ENCODE measurements at regions not wholly inside any gene's neighbourhood (a gene's known extent, or its start where the extent isn't known, plus 50 kb on each side); places are given as distances from the start of the nearest gene placed in this dataset.

GRCh38 chr7:12872487-12872886 is 185.1 kb downstream of the ARL4A start:
- TF ChIP-seq CTCF (IDR thresholded peaks at IDR 0.05): no peak
- no peaks in the 10 kb centered on the region for H3K36me3 ChIP-seq (ENCODE audit: insufficient read depth in 1 of 2, low read depth in 1 of 2)
- intact Hi-C loops (cut with DNase I): no loop called here
- 78 to 85% (median 82%) methylated on average over 6 of the region's 6 CpGs for WGBS, 3 donors
- no peaks in the 10 kb centered on the region for H3K9me3 ChIP-seq
- no peak overlapping the region for H3K27ac ChIP-seq
- DNase-seq (no peak), ATAC-seq (no peak)
- H3K27me3 ChIP-seq (ENCODE audit: insufficient read depth in 3 of 3, low read length in 2 of 3): no peaks in the 10 kb centered on the region
- H3K4me3 ChIP-seq: no peak overlapping the region
- no peaks in the 10 kb centered on the region for H3K4me1 ChIP-seq

- WGBS, 3 donors: 51 to 75% (median 55%) methylated on average over 3 of the region's 3 CpGs
- H3K27me3 ChIP-seq (ENCODE audit: insufficient read depth in 3 of 3, low read length in 2 of 3): no peaks in the 10 kb centered on the region
- H3K4me3 ChIP-seq: no peak overlapping the region
- H3K27ac ChIP-seq: no peak overlapping the region
- H3K4me1 ChIP-seq: no peaks in the 10 kb centered on the region
- ATAC-seq (no peak), DNase-seq (no peak)
- TF ChIP-seq CTCF (IDR thresholded peaks at IDR 0.05): no peak
- no peaks in the 10 kb centered on the region for H3K36me3 ChIP-seq (ENCODE audit: insufficient read depth in 1 of 2, low read depth in 1 of 2)
- H3K9me3 ChIP-seq: no peaks in the 10 kb centered on the region
- intact Hi-C loops (cut with DNase I): no loop called here
Observed at GRCh38 chr7:12873571-12873970, 186.1 kb downstream of the ARL4A start.

DNA sequence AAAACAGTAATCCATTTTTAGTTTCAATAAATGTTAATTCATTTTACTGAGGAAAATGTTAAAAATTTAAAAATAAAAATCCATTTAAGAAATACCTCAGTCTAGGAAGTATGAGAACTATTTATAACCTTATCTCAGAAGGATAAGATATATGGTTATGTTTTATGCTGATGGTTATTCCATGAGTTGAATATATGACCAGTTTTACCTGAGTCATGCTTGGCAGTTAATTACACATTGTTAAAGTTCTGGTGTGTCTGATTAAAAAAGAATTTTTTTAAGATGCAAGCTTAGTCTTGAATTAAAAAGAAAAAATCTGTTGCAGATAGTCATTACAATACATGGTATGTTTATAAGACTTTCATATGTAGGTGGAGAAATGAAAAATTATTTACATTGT is 191.7 kb downstream of the ARL4A start:
- Histone ChIP-seq H3K36me3 (ENCODE audit: insufficient read depth in 1 of 2, low read depth in 1 of 2) (no peaks in the 10 kb centered on the region), H3K27me3 (ENCODE audit: insufficient read depth in 3 of 3, low read length in 2 of 3) (no peaks in the 10 kb centered on the region), H3K4me3 (no peak overlapping the region), H3K27ac (no peak overlapping the region), H3K4me1 (no peaks in the 10 kb centered on the region), H3K9me3 (no peaks in the 10 kb centered on the region)
- intact Hi-C loops (cut with DNase I): no loop called here
- DNase-seq: no peak
- TF ChIP-seq CTCF (IDR thresholded peaks at IDR 0.05): no peak
- ATAC-seq: no peak

- no peaks in the 10 kb centered on the region for H3K9me3 ChIP-seq
- no peaks in the 10 kb centered on the region for H3K36me3 ChIP-seq (ENCODE audit: insufficient read depth in 1 of 2, low read depth in 1 of 2)
- DNase-seq (no peak), ATAC-seq (no peak)
- WGBS, 3 donors: 93 to 98% (median 95%) methylated on average over 2 of the region's 2 CpGs
- intact Hi-C loops (cut with DNase I): no loop called here
- no peak for TF ChIP-seq CTCF (IDR thresholded peaks at IDR 0.05)
- no peaks in the 10 kb centered on the region for H3K4me1 ChIP-seq
- H3K27ac ChIP-seq: no peak overlapping the region
- H3K4me3 ChIP-seq: no peak overlapping the region
- no peaks in the 10 kb centered on the region for H3K27me3 ChIP-seq (ENCODE audit: insufficient read depth in 3 of 3, low read length in 2 of 3)
Observed at GRCh38 chr7:12881712-12882111, 194.3 kb downstream of the ARL4A start.

DNA sequence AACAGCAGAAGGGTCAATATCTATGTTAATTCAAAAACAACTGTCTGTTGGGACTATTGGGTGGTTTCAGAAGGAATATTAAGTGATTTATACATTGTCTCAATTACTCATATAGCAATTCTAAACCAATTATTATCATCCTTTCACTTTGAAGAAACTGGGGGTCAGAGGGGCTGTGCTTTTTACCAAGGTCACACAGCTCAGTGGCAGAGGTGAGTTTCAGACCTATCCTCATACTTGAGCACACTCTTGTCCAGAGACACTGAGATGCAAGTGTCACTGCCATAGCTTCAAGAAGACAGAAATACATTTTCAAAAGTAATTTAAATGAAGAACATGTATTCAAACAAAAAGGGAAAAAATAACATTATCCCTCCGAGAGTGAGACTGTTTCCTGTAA is 195.3 kb downstream of the ARL4A start:
- no peak for TF ChIP-seq CTCF (IDR thresholded peaks at IDR 0.05)
- ATAC-seq (no peak), DNase-seq (no peak)
- no peaks in the 10 kb centered on the region for H3K36me3 ChIP-seq (ENCODE audit: insufficient read depth in 1 of 2, low read depth in 1 of 2)
- H3K27me3 ChIP-seq (ENCODE audit: insufficient read depth in 3 of 3, low read length in 2 of 3): no peaks in the 10 kb centered on the region
- no peaks in the 10 kb centered on the region for H3K4me1 ChIP-seq
- H3K27ac ChIP-seq: no peak overlapping the region
- WGBS, 3 donors: 69 to 80% (median 80%) methylated on average over 1 of the region's 1 CpG
- intact Hi-C loops (cut with DNase I): no loop called here
- no peak overlapping the region for H3K4me3 ChIP-seq
- no peaks in the 10 kb centered on the region for H3K9me3 ChIP-seq

All from psoas muscle (tissue), 7 donors.